ENCODE measurements at regions not wholly inside any gene's neighbourhood (a gene's known extent, or its start where the extent isn't known, plus 50 kb on each side); places are given as distances from the start of the nearest gene placed in this dataset.

GRCh38 chr2:102078773-102079172 is 63.8 kb upstream of the IL1R1 start:
- no peak for DNase-seq

- DNase-seq: no peak
These were observed 61.9 kb upstream of the IL1R1 start for GRCh38 chr2:102080451-102081242.

GRCh38 chr2:102081243-102081522 is 61.4 kb upstream of the IL1R1 start:
- no peak for DNase-seq

- DNase-seq: no peak
These were observed 60.9 kb upstream of the IL1R1 start for GRCh38 chr2:102081606-102082005.

DNA sequence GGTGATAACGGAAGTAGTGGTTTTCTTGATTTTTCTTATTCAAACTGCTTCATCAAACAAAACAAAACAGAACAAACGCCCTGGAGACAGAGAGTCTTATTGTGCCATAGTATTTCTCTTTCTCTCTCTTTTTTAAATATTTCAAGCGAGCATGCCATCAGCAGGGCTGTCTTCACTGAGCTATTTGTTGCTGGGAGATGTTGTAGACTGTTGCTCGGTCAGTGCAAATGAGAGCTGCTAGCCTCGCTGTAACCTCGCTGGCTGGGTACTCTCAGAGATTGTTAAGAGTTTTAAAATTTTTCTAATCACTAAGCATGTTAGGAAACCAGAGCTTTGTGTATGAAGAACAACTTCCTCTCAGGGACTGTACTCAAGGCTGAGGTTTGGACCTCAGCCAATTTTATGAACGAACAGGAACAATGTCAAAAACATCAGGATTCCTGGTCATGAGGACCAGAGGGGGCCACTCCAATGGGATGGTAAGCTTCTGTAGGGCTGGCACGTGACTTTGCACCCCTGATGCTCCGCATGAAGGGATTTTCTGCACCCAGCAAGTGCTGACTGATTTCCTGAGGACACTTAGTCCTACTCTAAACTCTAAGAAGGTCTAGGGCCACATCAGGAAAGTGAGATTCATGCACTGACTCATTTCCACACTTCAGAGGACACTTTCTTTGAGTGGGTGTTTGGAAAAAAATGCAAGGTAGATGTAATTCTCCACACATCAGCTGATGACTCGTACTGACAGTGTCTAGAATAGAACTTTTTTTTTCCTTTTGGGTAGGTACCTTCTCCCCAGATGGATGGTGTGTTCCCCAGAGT is 59.8 kb upstream of the IL1R1 start:
- DNase-seq: peak; percentile 39

DNA sequence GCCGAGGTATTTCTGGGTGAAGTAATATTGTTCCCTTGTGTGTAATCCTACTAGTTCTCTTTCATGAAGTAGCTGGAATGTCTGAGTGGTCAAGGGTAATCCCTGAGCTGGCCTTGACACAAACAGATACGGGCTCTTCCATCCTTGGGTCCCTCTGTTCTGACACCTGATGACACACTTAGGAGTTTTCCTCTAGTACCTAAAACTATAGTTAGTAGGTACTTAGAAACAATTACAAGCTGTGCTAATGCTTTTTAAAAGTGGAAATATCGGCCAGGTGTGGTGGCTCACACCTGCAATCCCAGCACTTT is 59.2 kb upstream of the IL1R1 start:
- no peak for DNase-seq

GRCh38 chr2:102084651-102085050 is 57.9 kb upstream of the IL1R1 start:
- no peak for DNase-seq

DNA sequence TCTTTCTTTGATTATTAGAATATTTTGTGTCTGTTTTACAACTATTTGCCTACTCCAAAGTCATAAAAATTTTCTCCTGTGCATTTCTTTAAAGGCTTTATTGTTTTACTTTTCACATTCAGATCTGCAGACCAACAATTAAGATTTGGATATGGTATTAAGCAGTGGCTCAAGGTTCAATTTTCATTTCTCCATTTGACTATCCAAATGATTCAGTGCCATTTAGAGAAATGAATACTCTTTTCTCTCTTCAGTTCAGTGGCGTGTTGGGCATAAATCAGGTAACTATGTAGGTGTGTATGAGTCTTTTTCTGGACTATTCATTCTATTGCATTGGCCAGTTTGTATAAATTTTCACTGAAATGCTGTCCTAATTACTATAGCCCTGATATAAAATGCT is 57.3 kb upstream of the IL1R1 start:
- DNase-seq: no peak

DNA sequence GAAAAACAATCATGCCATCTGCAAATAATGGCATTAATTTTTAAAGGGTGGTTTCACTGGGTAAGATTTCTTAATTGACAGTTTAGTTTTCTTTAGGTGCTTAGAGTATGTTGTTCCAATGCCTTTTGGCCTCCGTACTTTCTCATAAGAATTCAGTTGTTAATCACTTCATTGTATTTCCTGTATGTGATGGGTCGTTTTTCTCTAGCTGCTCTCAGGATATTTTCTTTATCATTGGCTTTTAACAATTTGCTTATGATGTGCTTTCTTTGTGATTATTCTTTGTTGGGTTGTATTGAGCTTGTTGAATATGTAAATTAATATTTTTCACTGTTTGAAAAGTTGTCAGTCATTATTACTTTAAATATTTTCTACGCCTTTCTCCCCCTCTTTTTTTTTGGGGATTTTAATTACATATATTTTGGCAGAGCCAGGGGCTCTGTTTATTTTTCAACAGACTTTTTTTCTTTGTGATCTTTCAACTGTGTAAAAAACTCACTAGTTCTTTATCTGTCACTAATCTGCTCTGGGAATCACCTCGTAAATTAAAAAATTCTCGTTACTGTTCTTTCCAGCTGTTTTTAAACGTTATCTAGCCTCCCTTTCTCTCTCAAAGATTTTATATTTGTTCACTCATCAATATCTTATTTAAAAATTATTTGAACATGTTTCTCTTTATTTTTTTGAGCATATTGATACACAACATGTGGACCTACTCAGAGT is 56.2 kb upstream of the IL1R1 start:
- no peak for DNase-seq

DNA sequence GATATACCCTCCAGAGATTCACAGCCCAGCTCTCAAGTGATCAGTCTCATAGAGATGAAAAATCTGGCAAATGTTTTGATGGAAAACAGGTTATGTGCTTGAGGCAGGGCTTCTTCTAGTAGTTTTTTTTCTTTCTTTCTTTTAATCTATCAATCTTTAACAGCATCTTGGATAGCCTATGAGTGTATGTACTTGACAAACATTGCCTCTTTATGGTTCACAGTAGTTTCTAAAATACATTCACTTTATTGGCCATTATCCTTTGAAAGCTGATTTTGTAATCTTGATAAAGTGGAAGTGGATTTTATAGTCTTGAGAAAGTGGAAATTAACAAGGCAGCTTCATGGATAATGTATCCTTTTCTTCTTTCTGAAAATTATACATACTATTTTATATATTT is 51.4 kb upstream of the IL1R1 start:
- DNase-seq: no peak

DNA sequence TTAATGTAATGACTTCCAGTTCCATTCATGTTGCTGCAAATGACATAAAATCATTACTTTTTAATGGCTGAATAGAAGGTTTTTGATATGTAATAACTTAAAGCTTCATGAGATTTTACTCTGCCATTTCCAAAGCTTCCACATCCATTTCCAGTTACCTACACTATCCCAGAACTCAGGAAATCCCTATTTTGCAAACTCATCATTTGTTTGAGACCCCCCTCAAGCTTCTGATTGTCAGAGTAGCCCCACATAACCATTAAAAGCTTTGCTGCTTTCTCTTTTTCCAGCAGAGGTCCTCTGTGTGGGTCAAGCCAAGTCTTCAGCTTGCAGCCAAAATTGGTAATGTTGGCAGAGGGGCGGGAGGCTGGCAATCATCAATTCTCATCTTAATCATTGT is 50.6 kb upstream of the IL1R1 start:
- DNase-seq: no peak

- DNase-seq: no peak
These were observed 50.0 kb upstream of the IL1R1 start for GRCh38 chr2:102092535-102092934.
